Stimulated activated CD4-positive, alpha-beta T cell treated with anti-CD3 and anti-CD28 coated beads, Interleukin-4, amount 100 ng/mL, for 4 hours (primary cell): ENCODE measurements at regions not wholly inside any gene's neighbourhood (a gene's known extent, or its start where the extent isn't known, plus 50 kb on each side); places are given as distances from the start of the nearest gene placed in this dataset.
"Not testable (repeated sequence)": the region's sequence is repeated elsewhere in the genome, so short reads cannot be mapped to it uniquely, and the experiment has no call there.

Experiments used
- DNase-seq, 2 experiments: peaks; one replicate each; pipeline ENCODE4 v3.0.0-alpha.2; 2020

- not testable (repeated sequence) for DNase-seq
Measured at GRCh38 chr7:142636107-142636506, 113.2 kb upstream of the PRSS1 start.

GRCh38 chr7:142632271-142633134 is 116.8 kb upstream of the PRSS1 start:
- DNase-seq, result peak; percentile 37 to 40

- no peak for DNase-seq
Measured at GRCh38 chr7:142629588-142630260, 119.5 kb upstream of the PRSS1 start.

- DNase-seq, result no peak
Measured at GRCh38 chr7:142628945-142629344, 120.3 kb upstream of the PRSS1 start.

- DNase-seq, result not testable (repeated sequence)
Measured at GRCh38 chr7:142627223-142627622, 122.0 kb upstream of the PRSS1 start.

- peak; percentile 58 to 60 for DNase-seq
Measured at GRCh38 chr7:142626420-142627035, 122.7 kb upstream of the PRSS1 start.

- not testable (repeated sequence) for DNase-seq
Measured at GRCh38 chr7:142625216-142625615, 124.1 kb upstream of the PRSS1 start.

GRCh38 chr7:142620402-142620801 is 128.9 kb upstream of the PRSS1 start:
- no peak for DNase-seq

GRCh38 chr7:142618655-142619351 is 130.5 kb upstream of the PRSS1 start:
- no peak for DNase-seq

GRCh38 chr7:142616842-142617241 is 132.4 kb upstream of the PRSS1 start:
- DNase-seq, result no peak

GRCh38 chr7:142616121-142616643 is 133.1 kb upstream of the PRSS1 start:
- DNase-seq, result no peak

- no peak for DNase-seq
Measured at GRCh38 chr7:142615508-142615907, 133.8 kb upstream of the PRSS1 start.

- no peak for DNase-seq
Measured at GRCh38 chr7:142614116-142614515, 135.2 kb upstream of the PRSS1 start.

GRCh38 chr7:142612237-142612881 is 136.9 kb upstream of the PRSS1 start:
- DNase-seq, result no peak

- DNase-seq, result no peak
Measured at GRCh38 chr7:142611566-142612236, 137.6 kb upstream of the PRSS1 start.

- no peak for DNase-seq
Measured at GRCh38 chr7:142608630-142609428, 140.4 kb upstream of the PRSS1 start.

- no peak for DNase-seq
Measured at GRCh38 chr7:142607351-142607750, 141.9 kb upstream of the PRSS1 start.

GRCh38 chr7:142606081-142606480 is 143.2 kb upstream of the PRSS1 start:
- DNase-seq, result no peak

- DNase-seq, result no peak
Measured at GRCh38 chr7:142604671-142605070, 144.6 kb upstream of the PRSS1 start.

- peak; percentile 25 to 31 for DNase-seq
Measured at GRCh38 chr7:142603870-142604448, 145.3 kb upstream of the PRSS1 start.
